Endothelial cell (in vitro differentiated cells): ENCODE measurements at regions not wholly inside any gene's neighbourhood (a gene's known extent, or its start where the extent isn't known, plus 50 kb on each side); places are given as distances from the start of the nearest gene placed in this dataset.

ENCODE experiments used
- DNase-seq: peaks from one replicate; pipeline ENCODE4 v3.0.0; 2021; ENCODE audit warnings: low spot score
- H3K27ac Mint-ChIP-seq: one replicate; pipeline ENCODE4 v1.8.0; 2021; ENCODE audit warnings: mixed read lengths, inconsistent platforms; ENCODE audit not compliant: unreplicated experiment
- H3K27me3 Mint-ChIP-seq: one replicate; pipeline ENCODE4 v1.8.0; 2021; ENCODE audit warnings: mild to moderate bottlenecking, moderate library complexity, mixed read lengths, inconsistent platforms; ENCODE audit not compliant: unreplicated experiment
- H3K36me3 Mint-ChIP-seq: one replicate; pipeline ENCODE4 v1.8.0; 2021; ENCODE audit warnings: mild to moderate bottlenecking, low read depth, mixed read lengths, inconsistent platforms; ENCODE audit not compliant: unreplicated experiment
- H3K4me1 Mint-ChIP-seq: one replicate; pipeline ENCODE4 v1.8.0; 2021; ENCODE audit warnings: mild to moderate bottlenecking, mixed read lengths, inconsistent platforms; ENCODE audit not compliant: unreplicated experiment
- H3K4me3 Mint-ChIP-seq: one replicate; pipeline ENCODE4 v1.8.0; 2021; ENCODE audit warnings: mild to moderate bottlenecking, mixed read lengths, inconsistent platforms; ENCODE audit not compliant: unreplicated experiment
- H3K9me3 Mint-ChIP-seq: one replicate; pipeline ENCODE4 v1.8.0; 2021; ENCODE audit warnings: mixed read lengths, inconsistent platforms; ENCODE audit not compliant: unreplicated experiment
- CTCF ChIP-seq: fragments of 200-600 bp; sonication (generic); IDR thresholded peaks from one replicate; pipeline ENCODE4 v1.5.0; 2021; ENCODE audit warnings: antibody characterized with exemption; ENCODE audit not compliant: unreplicated experiment

GRCh38 chr20:63077705-63078104, 70.9 kb upstream of the BHLHE23 start:
- Mint-ChIP-seq H3K27ac (no peak overlapping the region), H3K4me3 (no peak overlapping the region), H3K36me3 (peaks cover 6% of the 10 kb centered on the region), H3K4me1 (peaks cover 2% of the 10 kb centered on the region), H3K9me3 (no peaks in the 10 kb centered on the region), H3K27me3 (peaks cover 5% of the 10 kb centered on the region)
- DNase-seq = no peak
- no peak for TF ChIP-seq CTCF

GRCh38 chr20:63076421-63076820, 69.7 kb upstream of the BHLHE23 start:
- Mint-ChIP-seq H3K36me3 (peaks cover 3% of the 10 kb centered on the region), H3K4me1 (peaks cover 2% of the 10 kb centered on the region), H3K4me3 (no peak overlapping the region), H3K27ac (no peak overlapping the region), H3K9me3 (no peaks in the 10 kb centered on the region), H3K27me3 (peaks cover 4% of the 10 kb centered on the region)
- DNase-seq = no peak
- no peak for TF ChIP-seq CTCF

- H3K27ac Mint-ChIP-seq = no peak overlapping the region
- no peak for DNase-seq
Observed at GRCh38 chr20:63074631-63075030, 67.9 kb upstream of the BHLHE23 start.

GRCh38 chr20:63074182-63074581, 67.4 kb upstream of the BHLHE23 start:
- no peak overlapping the region for H3K27ac Mint-ChIP-seq
- no peaks in the 10 kb centered on the region for H3K9me3 Mint-ChIP-seq
- peaks cover 10% of the 10 kb centered on the region for H3K27me3 Mint-ChIP-seq
- H3K36me3 Mint-ChIP-seq = peaks cover 3% of the 10 kb centered on the region
- TF ChIP-seq CTCF = no peak
- H3K4me1 Mint-ChIP-seq = peaks cover 2% of the 10 kb centered on the region
- no peak for DNase-seq
- no peak overlapping the region for H3K4me3 Mint-ChIP-seq

More at GRCh38 chr20:63074631-63075030, 67.9 kb upstream of the BHLHE23 start:
- H3K36me3 Mint-ChIP-seq = peaks cover 3% of the 10 kb centered on the region
- peaks cover 2% of the 10 kb centered on the region for H3K4me1 Mint-ChIP-seq
- H3K27me3 Mint-ChIP-seq = peaks cover 10% of the 10 kb centered on the region
- H3K4me3 Mint-ChIP-seq = no peak overlapping the region
- no peaks in the 10 kb centered on the region for H3K9me3 Mint-ChIP-seq
- TF ChIP-seq CTCF = no peak

GRCh38 chr20:63073738-63074065, 66.9 kb upstream of the BHLHE23 start:
- H3K36me3 Mint-ChIP-seq = peaks cover 3% of the 10 kb centered on the region
- H3K4me1 Mint-ChIP-seq = peaks cover 2% of the 10 kb centered on the region
- H3K4me3 Mint-ChIP-seq = no peak overlapping the region
- peaks cover 10% of the 10 kb centered on the region for H3K27me3 Mint-ChIP-seq
- H3K27ac Mint-ChIP-seq = no peak overlapping the region
- no peaks in the 10 kb centered on the region for H3K9me3 Mint-ChIP-seq
- no peak for DNase-seq
- TF ChIP-seq CTCF = no peak
